IMR-90 (cell line): ENCODE measurements at regions not wholly inside any gene's neighbourhood (a gene's known extent, or its start where the extent isn't known, plus 50 kb on each side); places are given as distances from the start of the nearest gene placed in this dataset.

Source experiments
- POLR2A ChIP-seq: IDR thresholded peaks from 2 replicates; pipeline ENCODE4 v1.6.1; 2012; ENCODE audit warnings: mild to moderate bottlenecking, low read depth, low read length
- TF ChIP-seq, protein P1 (sequence below): conservative IDR thresholded peaks from 2 replicates; pipeline ENCODE4 v1.5.1; 2012; ENCODE audit warnings: mild to moderate bottlenecking, low read depth, low read length, improper control_type of control experiment

- TF ChIP-seq, protein P1, sequence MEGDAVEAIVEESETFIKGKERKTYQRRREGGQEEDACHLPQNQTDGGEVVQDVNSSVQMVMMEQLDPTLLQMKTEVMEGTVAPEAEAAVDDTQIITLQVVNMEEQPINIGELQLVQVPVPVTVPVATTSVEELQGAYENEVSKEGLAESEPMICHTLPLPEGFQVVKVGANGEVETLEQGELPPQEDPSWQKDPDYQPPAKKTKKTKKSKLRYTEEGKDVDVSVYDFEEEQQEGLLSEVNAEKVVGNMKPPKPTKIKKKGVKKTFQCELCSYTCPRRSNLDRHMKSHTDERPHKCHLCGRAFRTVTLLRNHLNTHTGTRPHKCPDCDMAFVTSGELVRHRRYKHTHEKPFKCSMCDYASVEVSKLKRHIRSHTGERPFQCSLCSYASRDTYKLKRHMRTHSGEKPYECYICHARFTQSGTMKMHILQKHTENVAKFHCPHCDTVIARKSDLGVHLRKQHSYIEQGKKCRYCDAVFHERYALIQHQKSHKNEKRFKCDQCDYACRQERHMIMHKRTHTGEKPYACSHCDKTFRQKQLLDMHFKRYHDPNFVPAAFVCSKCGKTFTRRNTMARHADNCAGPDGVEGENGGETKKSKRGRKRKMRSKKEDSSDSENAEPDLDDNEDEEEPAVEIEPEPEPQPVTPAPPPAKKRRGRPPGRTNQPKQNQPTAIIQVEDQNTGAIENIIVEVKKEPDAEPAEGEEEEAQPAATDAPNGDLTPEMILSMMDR = no peak
- no peak for TF ChIP-seq POLR2A
These were observed 50.1 kb upstream of the ZNF608 start for GRCh38 chr5:124796495-124796894.
